Uterus (tissue), 3 donors: ENCODE measurements at regions not wholly inside any gene's neighbourhood (a gene's known extent, or its start where the extent isn't known, plus 50 kb on each side); places are given as distances from the start of the nearest gene placed in this dataset.

Experiments used
- DNase-seq, 2 donors: peaks; one replicate each; pipeline ENCODE4 v3.0.0-alpha.2; 2019 to 2020
- H3K27ac ChIP-seq, 2 donors: fragments of 200-600 bp; sonication (generic); 1 replicate in 1 of 2; 2 replicates in 1 of 2; pipeline ENCODE4 v1.5.1; 2016 to 2018
- H3K27me3 ChIP-seq, 2 donors: fragments of 200-600 bp; sonication (generic); one replicate each; pipeline ENCODE4 v1.5.1; 2018 to 2019; ENCODE audit warnings: control low read depth in 1 of 2
- H3K36me3 ChIP-seq, 2 donors: fragments of 200-600 bp; sonication (generic); one replicate each; pipeline ENCODE4 v1.5.1; 2019; ENCODE audit warnings: control low read depth in 1 of 2
- H3K4me1 ChIP-seq, 2 donors: fragments of 200-600 bp; sonication (generic); one replicate each; pipeline ENCODE4 v1.5.1; 2018 to 2019; ENCODE audit warnings: control low read depth in 1 of 2
- H3K4me3 ChIP-seq, 2 donors: fragments of 200-600 bp; sonication (generic); 1 replicate in 1 of 2; 2 replicates in 1 of 2; pipeline ENCODE4 v1.5.1; 2018 to 2019; ENCODE audit warnings: mild to moderate bottlenecking in 1 of 2
- H3K9me3 ChIP-seq, 2 donors: fragments of 200-600 bp; sonication (generic); one replicate each; pipeline ENCODE4 v1.5.1; 2019; ENCODE audit warnings: control low read depth in 1 of 2
- POLR2A ChIP-seq, 2 donors: fragments of 450-650 bp; IDR thresholded peaks; one replicate each; pipeline ENCODE4 v1.6.1; 2016; ENCODE audit warnings: antibody characterized with exemption in 2 of 2, mild to moderate bottlenecking in 1 of 2, moderate library complexity in 1 of 2
- intact Hi-C: fragments of 100-400 bp; cut with DNase I; formaldehyde crosslinking; loops from one replicate; pipeline ENCODE4 v1.15.1; 2023; ENCODE audit warnings: low total_unique reads
- TF ChIP-seq, protein P1 (sequence below), 4 experiments: fragments of 200-600 bp in 2 of 4; fragments of 450-650 bp in 2 of 4; sonication (generic) in 2 of 4; IDR thresholded peaks; one replicate each; pipeline ENCODE4 v1.5.1; 2016 to 2019; ENCODE audit warnings: antibody characterized with exemption in 4 of 4, mild to moderate bottlenecking in 2 of 4, moderate library complexity in 1 of 4
- donor health status: DM: yes; HTN: yes; CAD: no.

DNA sequence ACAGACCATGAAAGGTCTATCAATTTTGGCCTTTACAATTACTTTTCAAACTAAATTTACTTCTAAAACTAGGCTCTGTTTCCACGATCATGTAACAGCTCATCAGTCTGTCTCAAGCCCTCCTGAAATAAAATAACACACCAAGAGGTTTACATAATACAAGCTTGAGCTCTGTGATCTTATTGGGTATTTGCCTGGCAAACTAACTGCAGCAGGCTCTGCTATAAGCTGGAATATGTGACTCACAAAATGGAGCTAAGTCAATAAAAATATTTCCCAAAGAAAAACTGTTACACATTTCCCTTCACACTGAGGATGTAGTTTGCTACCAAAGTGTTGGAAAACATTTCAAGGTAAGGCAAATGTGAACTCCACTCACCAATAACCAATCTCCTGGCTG lies 94.7 kb upstream of the GPM6B start:
- Histone ChIP-seq H3K27me3 (no peaks in the 10 kb centered on the region), H3K36me3 (no peaks in the 10 kb centered on the region), H3K4me1 (no peaks in the 10 kb centered on the region), H3K4me3 (no peak overlapping the region), H3K27ac (no peak overlapping the region), H3K9me3 (no peaks in the 10 kb centered on the region)
- intact Hi-C loops = no loop called here
- no peak for DNase-seq
- no peak for TF ChIP-seq POLR2A (IDR thresholded peaks at IDR 0.05)
- TF ChIP-seq, protein P1, sequence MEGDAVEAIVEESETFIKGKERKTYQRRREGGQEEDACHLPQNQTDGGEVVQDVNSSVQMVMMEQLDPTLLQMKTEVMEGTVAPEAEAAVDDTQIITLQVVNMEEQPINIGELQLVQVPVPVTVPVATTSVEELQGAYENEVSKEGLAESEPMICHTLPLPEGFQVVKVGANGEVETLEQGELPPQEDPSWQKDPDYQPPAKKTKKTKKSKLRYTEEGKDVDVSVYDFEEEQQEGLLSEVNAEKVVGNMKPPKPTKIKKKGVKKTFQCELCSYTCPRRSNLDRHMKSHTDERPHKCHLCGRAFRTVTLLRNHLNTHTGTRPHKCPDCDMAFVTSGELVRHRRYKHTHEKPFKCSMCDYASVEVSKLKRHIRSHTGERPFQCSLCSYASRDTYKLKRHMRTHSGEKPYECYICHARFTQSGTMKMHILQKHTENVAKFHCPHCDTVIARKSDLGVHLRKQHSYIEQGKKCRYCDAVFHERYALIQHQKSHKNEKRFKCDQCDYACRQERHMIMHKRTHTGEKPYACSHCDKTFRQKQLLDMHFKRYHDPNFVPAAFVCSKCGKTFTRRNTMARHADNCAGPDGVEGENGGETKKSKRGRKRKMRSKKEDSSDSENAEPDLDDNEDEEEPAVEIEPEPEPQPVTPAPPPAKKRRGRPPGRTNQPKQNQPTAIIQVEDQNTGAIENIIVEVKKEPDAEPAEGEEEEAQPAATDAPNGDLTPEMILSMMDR (IDR thresholded peaks at IDR 0.05) = no peak

GRCh38 chrX:13906093-13906492 lies 89.2 kb upstream of the GPM6B start:
- intact Hi-C loops = no loop called here

DNA sequence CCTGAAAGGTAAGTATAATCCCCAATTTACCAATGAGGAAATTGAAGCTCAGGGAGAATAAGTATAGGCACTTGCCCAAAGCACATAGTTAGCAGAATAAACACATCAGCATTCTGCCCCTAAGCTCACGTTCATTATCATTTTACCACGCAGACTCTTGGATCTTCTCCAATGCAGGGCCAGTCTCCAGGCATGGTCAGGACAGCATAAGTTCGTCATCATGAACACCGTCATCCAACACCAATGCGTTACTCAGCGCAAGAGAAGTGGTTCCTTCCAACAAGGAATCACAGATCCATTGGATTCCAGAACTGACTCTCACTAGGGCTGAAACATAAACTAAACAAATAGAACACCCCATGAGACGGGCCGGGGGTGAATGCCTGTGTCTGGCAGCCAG lies 86.5 kb upstream of the GPM6B start:
- Histone ChIP-seq H3K27me3 (no peaks in the 10 kb centered on the region), H3K36me3 (no peaks in the 10 kb centered on the region), H3K9me3 (no peaks in the 10 kb centered on the region), H3K4me1 (no peaks in the 10 kb centered on the region), H3K4me3 (no peak overlapping the region), H3K27ac (no peak overlapping the region)
- no peak for DNase-seq
- no peak for TF ChIP-seq POLR2A (IDR thresholded peaks at IDR 0.05)
- TF ChIP-seq, protein P1 (IDR thresholded peaks at IDR 0.05) = no peak
- intact Hi-C loops = no loop called here

More at GRCh38 chrX:13906093-13906492, 89.2 kb upstream of the GPM6B start:
- no peak for DNase-seq
- Histone ChIP-seq H3K27me3 (no peaks in the 10 kb centered on the region), H3K36me3 (no peaks in the 10 kb centered on the region), H3K4me1 (no peaks in the 10 kb centered on the region), H3K9me3 (no peaks in the 10 kb centered on the region), H3K27ac (no peak overlapping the region), H3K4me3 (no peak overlapping the region)
- TF ChIP-seq POLR2A (IDR thresholded peaks at IDR 0.05) = no peak
- TF ChIP-seq, protein P1 (IDR thresholded peaks at IDR 0.05) = no peak

DNA sequence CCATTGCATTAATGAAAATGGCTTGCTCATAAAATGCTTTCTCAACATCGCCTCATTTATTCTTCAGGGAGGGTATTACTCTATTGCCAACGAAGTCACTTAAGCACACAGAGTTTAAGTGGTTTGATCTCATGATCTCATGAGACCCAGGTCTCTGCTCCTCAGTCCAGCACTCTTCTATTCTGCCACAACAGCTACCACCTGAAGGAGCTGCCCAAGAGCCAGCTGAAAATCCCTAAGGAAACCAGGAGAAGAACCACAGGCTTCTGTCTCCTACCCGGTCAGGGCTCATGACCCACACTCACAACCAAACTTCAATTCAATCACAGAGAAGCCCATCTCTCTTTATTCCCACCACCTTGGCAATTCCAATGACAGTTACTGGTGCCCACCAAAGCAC lies 85.5 kb upstream of the GPM6B start:
- no peak overlapping the region for H3K27ac ChIP-seq
- TF ChIP-seq, protein P1 (IDR thresholded peaks at IDR 0.05) = no peak
- no peak for TF ChIP-seq POLR2A (IDR thresholded peaks at IDR 0.05)
- no peaks in the 10 kb centered on the region for H3K9me3 ChIP-seq
- H3K36me3 ChIP-seq = no peaks in the 10 kb centered on the region
- intact Hi-C loops = no loop called here
- H3K4me3 ChIP-seq = no peak overlapping the region
- no peaks in the 10 kb centered on the region for H3K27me3 ChIP-seq
- H3K4me1 ChIP-seq = no peaks in the 10 kb centered on the region
- no peak for DNase-seq

- no peaks in the 10 kb centered on the region for H3K4me1 ChIP-seq
Measured at GRCh38 chrX:13901354-13901753, 84.5 kb upstream of the GPM6B start.

More at GRCh38 chrX:13901354-13901753, 84.5 kb upstream of the GPM6B start:
- Histone ChIP-seq H3K4me3 (no peak overlapping the region), H3K27me3 (no peaks in the 10 kb centered on the region), H3K36me3 (no peaks in the 10 kb centered on the region), H3K27ac (no peak overlapping the region), H3K9me3 (no peaks in the 10 kb centered on the region)
- no peak for TF ChIP-seq POLR2A (IDR thresholded peaks at IDR 0.05)
- TF ChIP-seq, protein P1 (IDR thresholded peaks at IDR 0.05) = no peak
- intact Hi-C loops = no loop called here
- DNase-seq = no peak
